Heart left ventricle (tissue), 13 donors: ENCODE measurements at regions not wholly inside any gene's neighbourhood (a gene's known extent, or its start where the extent isn't known, plus 50 kb on each side); places are given as distances from the start of the nearest gene placed in this dataset.

Source experiments
- CTCF ChIP-seq, 12 donors: fragments of 200-600 bp; sonication (generic) in 4 of 12; IDR thresholded peaks; one replicate each; pipeline versions ENCODE4 v1.5.0 to v1.8.0; 2018 to 2022; ENCODE audit warnings: antibody characterized with exemption in 12 of 12, mild to moderate bottlenecking in 5 of 12
- POLR2A ChIP-seq, 2 donors: fragments of 450-650 bp; IDR thresholded peaks; one replicate each; pipeline ENCODE4 v1.6.1; 2017; ENCODE audit warnings: antibody characterized with exemption in 2 of 2, mild to moderate bottlenecking in 2 of 2, moderate library complexity in 2 of 2
- donor health status: ischemic (EF 13 %, LVEDD 7.1; RV severe dilation, severe dysfunction).
- donor health status: DM: no; HTN: yes; CAD: no.
- donor health status: DM: no; HTN: no; CAD: no.
- donor health status: ischemic (EF 25% LVEDD 6.9; RV normal size, moderate dysfunction).
- donor health status: ischemic (EF 25% LVEDD 5.7; RV mildly dilated, moderate dysfunction).
- donor health status: ischemic (EF 35%, LVEDD 5.7; RV mildly dilated, moderate dysfunction).
- donor health status: nonischemic (EF 11% LVEDD 7.7; RV severe dilation, severe dysfunction).
- donor health status: DM: yes; HTN: yes; CAD: no.
- donor health status: PGD.
- donor health status: ischemic (EF 29% LVEDD 5.4; RV normal size, mild dysfunction).
- donor health status: nonischemic (EF 23%, LVEDD 6.1; RV moderate dilation, normal function).

GRCh38 chr5:27437594-27438200, 399.3 kb upstream of the CDH9 start:
- TF ChIP-seq CTCF (IDR thresholded peaks at IDR 0.05) (no peak), POLR2A (IDR thresholded peaks at IDR 0.05) (no peak)
